AG09309 (cell line): ENCODE measurements at regions not wholly inside any gene's neighbourhood (a gene's known extent, or its start where the extent isn't known, plus 50 kb on each side); places are given as distances from the start of the nearest gene placed in this dataset.
"Not testable (repeated sequence)": the region's sequence is repeated elsewhere in the genome, so short reads cannot be mapped to it uniquely, and the experiment has no call there.

Source experiments
- DNase-seq: peaks from one replicate; pipeline ENCODE4 v3.0.0-alpha.2; 2010; ENCODE audit warnings: low read depth
- H3K4me3 ChIP-seq: 2 replicates; pipeline ENCODE4 v1.5.1; 2011; ENCODE audit warnings: mild to moderate bottlenecking, low read depth, low read length, moderate library complexity; ENCODE audit not compliant: control insufficient read depth
- TF ChIP-seq, protein P1 (sequence below): IDR thresholded peaks from 2 replicates; pipeline ENCODE4 v1.5.1; 2011; ENCODE audit warnings: mild to moderate bottlenecking, low read depth, low read length, inconsistent platforms; ENCODE audit not compliant: insufficient read depth, control insufficient read depth; ENCODE audit errors: missing control alignments

DNA sequence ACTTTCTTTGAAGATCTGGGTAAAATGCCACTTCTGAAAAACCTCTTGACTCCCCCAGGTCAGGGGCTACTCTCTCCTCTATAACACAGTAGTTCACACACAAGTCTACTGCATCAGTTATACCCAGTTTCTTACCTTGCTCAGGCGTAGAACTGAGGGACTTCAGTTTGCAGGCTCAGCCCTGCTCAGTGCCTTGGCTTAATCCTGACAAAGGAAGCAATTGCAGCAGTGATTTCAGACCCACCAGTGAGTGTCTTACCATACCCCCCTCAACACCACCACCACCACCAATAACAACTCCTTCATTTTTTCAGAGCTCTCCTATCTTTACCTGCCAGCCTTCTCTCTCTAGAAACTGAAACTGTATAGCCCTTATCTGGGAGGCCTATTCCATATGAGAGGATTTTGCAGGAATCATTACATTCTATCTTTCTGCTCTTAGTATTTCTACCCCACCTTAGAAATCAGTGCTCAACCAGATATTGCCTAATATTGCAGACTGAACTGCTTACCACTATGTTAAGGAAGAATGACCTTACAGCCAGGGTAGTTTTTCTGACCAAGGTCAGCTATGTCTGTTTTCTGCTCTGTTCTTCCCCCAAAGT is 105.5 kb upstream of the S1PR1 start:
- no peak overlapping the region for H3K4me3 ChIP-seq
- TF ChIP-seq, protein P1, sequence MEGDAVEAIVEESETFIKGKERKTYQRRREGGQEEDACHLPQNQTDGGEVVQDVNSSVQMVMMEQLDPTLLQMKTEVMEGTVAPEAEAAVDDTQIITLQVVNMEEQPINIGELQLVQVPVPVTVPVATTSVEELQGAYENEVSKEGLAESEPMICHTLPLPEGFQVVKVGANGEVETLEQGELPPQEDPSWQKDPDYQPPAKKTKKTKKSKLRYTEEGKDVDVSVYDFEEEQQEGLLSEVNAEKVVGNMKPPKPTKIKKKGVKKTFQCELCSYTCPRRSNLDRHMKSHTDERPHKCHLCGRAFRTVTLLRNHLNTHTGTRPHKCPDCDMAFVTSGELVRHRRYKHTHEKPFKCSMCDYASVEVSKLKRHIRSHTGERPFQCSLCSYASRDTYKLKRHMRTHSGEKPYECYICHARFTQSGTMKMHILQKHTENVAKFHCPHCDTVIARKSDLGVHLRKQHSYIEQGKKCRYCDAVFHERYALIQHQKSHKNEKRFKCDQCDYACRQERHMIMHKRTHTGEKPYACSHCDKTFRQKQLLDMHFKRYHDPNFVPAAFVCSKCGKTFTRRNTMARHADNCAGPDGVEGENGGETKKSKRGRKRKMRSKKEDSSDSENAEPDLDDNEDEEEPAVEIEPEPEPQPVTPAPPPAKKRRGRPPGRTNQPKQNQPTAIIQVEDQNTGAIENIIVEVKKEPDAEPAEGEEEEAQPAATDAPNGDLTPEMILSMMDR, result no peak
- DNase-seq, result no peak

DNA sequence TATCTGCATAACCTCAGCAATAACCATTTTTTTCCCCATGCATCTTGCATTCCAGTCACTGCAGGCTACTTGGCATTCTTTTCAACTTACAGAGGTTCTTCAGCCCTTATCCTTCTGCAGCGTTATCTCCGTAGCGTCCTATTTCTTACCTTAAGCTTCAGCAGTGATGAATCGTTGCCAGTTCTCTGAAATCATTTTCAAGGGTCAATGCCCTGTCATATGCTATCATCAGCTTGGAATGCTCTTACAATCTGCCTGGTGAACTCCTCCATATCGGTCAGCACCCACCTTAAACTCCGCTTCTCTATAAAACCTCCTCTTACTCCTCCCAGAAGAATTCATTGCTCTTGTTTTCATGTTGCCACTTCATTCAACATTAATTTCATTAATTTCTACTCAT is 105.1 kb upstream of the DPH5 start:
- no peak overlapping the region for H3K4me3 ChIP-seq
- no peak for DNase-seq
- TF ChIP-seq, protein P1, result no peak

DNA sequence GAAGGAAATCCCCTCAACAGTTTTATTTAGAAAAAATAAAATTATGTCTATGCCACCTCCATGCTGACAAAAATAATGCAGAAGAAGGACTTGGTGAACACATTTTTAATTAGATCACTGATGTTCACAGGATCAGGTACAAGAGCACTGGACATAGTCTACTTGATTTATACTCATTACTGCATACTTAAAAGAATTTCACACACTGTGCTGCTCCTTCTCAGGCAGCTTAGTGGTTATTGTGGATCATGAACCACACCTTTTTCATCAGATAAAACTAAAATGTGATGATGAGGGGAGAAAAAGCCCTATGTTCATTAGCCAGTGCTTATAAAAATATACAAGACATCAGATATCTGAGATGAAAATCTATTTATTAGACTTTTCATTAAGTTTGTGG is 103.3 kb upstream of the DPH5 start:
- no peak for DNase-seq
- no peak overlapping the region for H3K4me3 ChIP-seq
- TF ChIP-seq, protein P1, result no peak

DNA sequence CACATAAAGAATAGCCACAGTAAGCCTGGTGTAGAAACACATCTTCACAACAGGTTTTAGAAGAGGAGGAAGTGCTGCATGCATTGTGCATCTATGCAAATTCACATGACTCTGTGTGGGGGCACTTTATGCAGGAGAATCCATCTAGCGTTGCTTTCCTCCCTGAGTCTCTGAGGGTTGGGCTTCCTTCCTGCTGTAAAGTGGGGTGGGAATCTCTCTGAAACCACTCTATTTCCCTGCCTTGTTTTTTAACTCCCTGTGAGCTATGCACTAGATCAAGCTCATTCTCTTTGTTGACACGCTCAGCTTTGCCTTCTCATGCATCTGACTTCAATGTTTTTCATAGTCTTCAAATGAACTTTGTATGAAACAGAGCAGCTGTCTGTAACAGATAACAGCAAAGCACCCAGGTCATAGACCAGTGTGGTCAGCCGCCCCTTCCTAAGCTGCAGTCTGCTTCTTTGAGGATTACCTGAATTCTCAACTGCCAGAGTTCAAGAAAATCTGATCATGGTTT is 102.7 kb upstream of the DPH5 start:
- no peak for DNase-seq
- TF ChIP-seq, protein P1, result no peak

DNA sequence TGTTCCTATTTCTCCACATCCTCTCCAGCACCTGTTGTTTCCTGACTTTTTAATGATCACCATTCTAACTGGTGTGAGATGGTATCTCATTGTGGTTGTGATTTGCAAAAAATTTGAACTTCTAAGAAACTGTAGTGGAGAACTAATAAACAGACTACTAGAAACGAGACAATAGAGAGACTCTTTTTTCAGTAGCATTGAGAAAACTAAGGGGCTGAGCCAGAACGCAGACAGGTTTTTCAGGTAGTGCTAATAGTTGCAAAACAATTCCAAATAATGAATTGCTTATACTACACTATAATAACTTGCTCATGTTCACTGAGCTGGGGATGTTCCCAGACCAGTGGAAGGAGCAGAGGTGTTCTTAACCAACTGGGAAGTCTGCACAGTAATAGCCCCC is 98.8 kb upstream of the DPH5 start:
- DNase-seq, result no peak
- H3K4me3 ChIP-seq, result no peak overlapping the region
- TF ChIP-seq, protein P1, result no peak

More for the DNA sequence above, 102.7 kb upstream of the DPH5 start:
- H3K4me3 ChIP-seq, result no peak overlapping the region

DNA sequence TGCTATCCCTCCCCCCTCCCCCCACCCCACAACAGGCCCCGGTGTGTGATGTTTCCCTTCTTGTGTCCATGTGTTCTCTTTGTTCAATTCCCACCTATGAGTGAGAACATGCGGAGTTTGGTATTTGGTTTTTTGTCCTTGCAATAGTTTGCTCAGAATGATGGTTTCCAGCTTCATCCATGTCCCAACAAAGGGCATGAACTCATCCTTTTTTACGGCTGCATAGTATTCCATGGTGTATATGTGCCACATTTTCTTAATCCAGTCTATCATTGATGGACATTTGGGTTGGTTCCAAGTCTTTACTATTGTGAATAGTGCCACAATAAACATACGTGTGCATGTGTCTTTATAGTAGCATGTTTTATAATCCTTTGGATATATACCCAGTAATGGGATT is 98.3 kb upstream of the DPH5 start:
- not testable (repeated sequence) for H3K4me3 ChIP-seq, DNase-seq

DNA sequence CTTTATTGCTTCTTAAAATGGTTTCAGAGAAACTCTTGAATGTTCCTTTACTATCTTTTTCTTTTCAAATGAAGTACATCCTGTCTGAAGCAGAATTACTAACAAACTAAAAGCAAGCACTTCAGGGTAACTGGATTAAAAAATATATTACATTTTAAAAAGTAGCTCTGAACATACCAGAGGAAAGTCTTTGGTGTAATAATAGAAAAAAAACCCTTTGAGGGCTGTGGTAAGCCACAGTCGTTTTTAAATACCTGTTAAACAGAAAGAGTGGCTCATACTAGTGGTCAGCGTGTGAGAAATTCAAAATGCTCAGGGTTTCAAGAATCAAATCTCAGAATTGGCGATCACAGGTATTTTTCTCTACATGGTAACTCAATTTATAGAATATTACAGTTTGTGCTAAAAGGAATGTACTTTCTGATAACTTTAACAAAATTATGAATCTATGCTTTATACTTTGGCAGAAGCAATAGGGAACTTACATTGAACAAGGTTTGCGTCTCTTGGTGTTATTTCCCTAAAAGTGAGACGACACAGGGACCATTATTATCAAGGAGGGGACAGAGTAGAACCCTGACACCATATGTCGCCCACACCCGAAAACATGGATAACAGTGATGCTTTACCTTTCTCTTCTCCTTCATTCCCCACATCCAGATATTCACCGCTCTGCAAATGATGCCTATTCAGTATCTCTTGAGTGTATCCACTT is 97.0 kb upstream of the DPH5 start:
- TF ChIP-seq, protein P1, result no peak
- no peak overlapping the region for H3K4me3 ChIP-seq
- DNase-seq, result no peak
